ENCODE measurements at regions not wholly inside any gene's neighbourhood (a gene's known extent, or its start where the extent isn't known, plus 50 kb on each side); places are given as distances from the start of the nearest gene placed in this dataset.

DNA sequence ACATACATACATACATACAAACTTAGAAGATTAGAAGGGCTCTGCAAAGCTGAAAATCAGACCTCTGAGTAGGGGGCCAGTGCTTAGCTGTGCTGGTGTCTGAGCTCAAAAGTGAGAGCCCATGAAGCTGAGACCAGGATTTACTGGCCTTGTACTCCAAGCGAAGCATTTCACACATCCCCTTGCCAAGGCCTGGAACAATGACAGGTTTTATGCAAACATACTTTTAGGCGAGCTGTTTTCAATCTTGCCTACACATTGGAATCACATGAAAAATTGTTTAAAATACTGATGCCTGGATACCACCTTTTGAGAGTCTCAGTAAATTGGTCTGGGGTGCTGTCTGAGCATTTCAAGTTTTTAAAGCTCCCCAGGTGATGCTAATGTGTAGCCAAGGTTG, 80.9 kb upstream of the SRSF6 start (continued):
- TF ChIP-seq, protein P1, sequence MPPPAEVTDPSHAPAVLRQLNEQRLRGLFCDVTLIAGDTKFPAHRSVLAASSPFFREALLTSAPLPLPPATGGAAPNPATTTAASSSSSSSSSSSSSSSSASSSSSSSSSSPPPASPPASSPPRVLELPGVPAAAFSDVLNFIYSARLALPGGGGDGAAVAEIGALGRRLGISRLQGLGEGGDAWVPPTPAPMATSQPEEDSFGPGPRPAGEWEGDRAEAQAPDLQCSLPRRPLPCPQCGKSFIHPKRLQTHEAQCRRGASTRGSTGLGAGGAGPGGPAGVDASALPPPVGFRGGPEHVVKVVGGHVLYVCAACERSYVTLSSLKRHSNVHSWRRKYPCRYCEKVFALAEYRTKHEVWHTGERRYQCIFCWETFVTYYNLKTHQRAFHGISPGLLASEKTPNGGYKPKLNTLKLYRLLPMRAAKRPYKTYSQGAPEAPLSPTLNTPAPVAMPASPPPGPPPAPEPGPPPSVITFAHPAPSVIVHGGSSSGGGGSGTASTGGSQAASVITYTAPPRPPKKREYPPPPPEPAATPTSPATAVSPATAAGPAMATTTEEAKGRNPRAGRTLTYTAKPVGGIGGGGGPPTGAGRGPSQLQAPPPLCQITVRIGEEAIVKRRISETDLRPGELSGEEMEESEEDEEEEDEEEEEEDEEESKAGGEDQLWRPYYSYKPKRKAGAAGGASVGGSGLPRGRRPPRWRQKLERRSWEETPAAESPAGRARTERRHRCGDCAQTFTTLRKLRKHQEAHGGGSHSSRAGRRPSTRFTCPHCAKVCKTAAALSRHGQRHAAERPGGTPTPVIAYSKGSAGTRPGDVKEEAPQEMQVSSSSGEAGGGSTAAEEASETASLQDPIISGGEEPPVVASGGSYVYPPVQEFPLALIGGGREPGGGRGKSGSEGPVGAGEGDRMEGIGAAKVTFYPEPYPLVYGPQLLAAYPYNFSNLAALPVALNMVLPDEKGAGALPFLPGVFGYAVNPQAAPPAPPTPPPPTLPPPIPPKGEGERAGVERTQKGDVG (CRISPR knock-in tag; IDR thresholded peaks at IDR 0.05): no peak
- no peak for TF ChIP-seq SMARCA5 (IDR thresholded peaks at IDR 0.05)
- TF ChIP-seq, protein P2, sequence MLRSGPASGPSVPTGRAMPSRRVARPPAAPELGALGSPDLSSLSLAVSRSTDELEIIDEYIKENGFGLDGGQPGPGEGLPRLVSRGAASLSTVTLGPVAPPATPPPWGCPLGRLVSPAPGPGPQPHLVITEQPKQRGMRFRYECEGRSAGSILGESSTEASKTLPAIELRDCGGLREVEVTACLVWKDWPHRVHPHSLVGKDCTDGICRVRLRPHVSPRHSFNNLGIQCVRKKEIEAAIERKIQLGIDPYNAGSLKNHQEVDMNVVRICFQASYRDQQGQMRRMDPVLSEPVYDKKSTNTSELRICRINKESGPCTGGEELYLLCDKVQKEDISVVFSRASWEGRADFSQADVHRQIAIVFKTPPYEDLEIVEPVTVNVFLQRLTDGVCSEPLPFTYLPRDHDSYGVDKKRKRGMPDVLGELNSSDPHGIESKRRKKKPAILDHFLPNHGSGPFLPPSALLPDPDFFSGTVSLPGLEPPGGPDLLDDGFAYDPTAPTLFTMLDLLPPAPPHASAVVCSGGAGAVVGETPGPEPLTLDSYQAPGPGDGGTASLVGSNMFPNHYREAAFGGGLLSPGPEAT (IDR thresholded peaks at IDR 0.05; ENCODE audit: low read depth): no peak
- TF ChIP-seq ZNF622 (IDR thresholded peaks at IDR 0.05): no peak
- TF ChIP-seq IRF4 (IDR thresholded peaks at IDR 0.05; ENCODE audit: low read depth, low read length): no peak
- TF ChIP-seq CHD1 (IDR thresholded peaks at IDR 0.05; ENCODE audit: low read depth, low read length): no peak
- TF ChIP-seq RELA (IDR thresholded peaks at IDR 0.05; ENCODE audit: borderline replicate concordance, partially characterized antibody): no peak

DNA sequence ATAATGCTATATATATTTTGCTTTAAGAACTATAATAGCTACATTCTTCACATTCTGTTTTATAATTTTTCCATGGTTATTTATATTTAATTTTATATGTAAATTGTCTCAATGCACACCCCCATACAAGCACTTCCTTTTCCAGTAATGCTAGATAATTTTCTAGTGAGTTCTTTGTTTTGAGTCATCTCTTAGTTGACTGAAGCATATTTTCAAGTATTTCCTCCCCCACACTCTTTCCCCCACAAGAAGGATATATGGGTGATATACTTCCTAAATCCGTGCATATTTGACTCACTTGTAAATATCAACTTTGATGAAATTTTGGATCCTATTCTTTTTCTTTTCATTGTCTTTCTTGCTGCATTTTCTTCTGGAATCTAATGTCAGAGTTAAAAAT, 82.1 kb upstream of the SRSF6 start:
- SMC1A ChIA-PET (ENCODE audit: uncharacterized antibody, unreplicated experiment): interaction anchor here (0.5 kb wide), 1 partner anchor 1008 kb away, joined by 3 read pairs; no protein-coding TSS in a partner anchor
- no peaks in the 10 kb centered on the region for H3K79me2 ChIP-seq (ENCODE audit: control insufficient read depth, insufficient read depth, low read length)
- no peak overlapping the region for H3K9ac ChIP-seq (ENCODE audit: control insufficient read depth, insufficient read depth, low read length)
- H3K9me3 ChIP-seq (replicated peaks; ENCODE audit: control insufficient read depth, insufficient read depth, low read length): no peaks in the 10 kb centered on the region
- TF ChIP-seq TBL1XR1 (IDR thresholded peaks at IDR 0.05; ENCODE audit: low read depth, low read length) (no peak), KAT2A (conservative IDR thresholded peaks at IDR 0.05; ENCODE audit: control insufficient read depth, low read depth, low read length) (no peak)
- no peak overlapping the region for H2AFZ ChIP-seq (ENCODE audit: control insufficient read depth, low read depth, low read length)
- no peaks in the 10 kb centered on the region for H4K20me1 ChIP-seq (ENCODE audit: control insufficient read depth, insufficient read depth)
- FAIRE-seq (no peak), DNase-seq (ENCODE audit: low read depth, low spot score) (no peak), ATAC-seq (no peak)
- no peak overlapping the region for H3K4me2 ChIP-seq (ENCODE audit: control insufficient read depth, insufficient read depth)
- H3K4me1 ChIP-seq (ENCODE audit: control insufficient read depth, insufficient read depth, low read length): no peaks in the 10 kb centered on the region
- no peak overlapping the region for H3K4me3 ChIP-seq
- POLR2A ChIA-PET: no interaction called here
- peaks cover 0 to 3% of the 10 kb centered on the region in 2 experiments; a peak in 1 of 4 replicates for H3K27me3 ChIP-seq (replicated peaks in 1 of 2; ENCODE audit: control insufficient read depth in 2 of 2, insufficient read depth in 2 of 2, low read length in 1 of 2)
- no TSS peak for BruUV-seq (replicated peaks)
- in situ Hi-C loops (cut with MboI) (no loop called here), intact Hi-C loops (cut with micrococcal nuclease; ENCODE audit: unreplicated experiment) (no loop called here)
- no peak overlapping the region for H3K27ac ChIP-seq (ENCODE audit: control insufficient read depth, insufficient read depth)
- H3K36me3 ChIP-seq (ENCODE audit: control insufficient read depth in 2 of 2, insufficient read depth in 2 of 2, low read length in 1 of 2): no peaks in the 10 kb centered on the region
- WGBS (ENCODE audit: insufficient coverage, insufficient replicate concordance, low lambda C conversion rate, missing lambda C conversion rate): 0% methylated on average over 1 of the region's 1 CpG
- RAD21 ChIA-PET (ENCODE audit: unreplicated experiment): no interaction called here
- CTCF ChIA-PET: interaction anchor here (0.6 kb wide), 1 partner anchor 205 kb away, joined by 4 read pairs; no protein-coding TSS in a partner anchor

Measured in GM12878 (cell line).